ENCODE measurements at regions not wholly inside any gene's neighbourhood (a gene's known extent, or its start where the extent isn't known, plus 50 kb on each side); places are given as distances from the start of the nearest gene placed in this dataset.

DNA sequence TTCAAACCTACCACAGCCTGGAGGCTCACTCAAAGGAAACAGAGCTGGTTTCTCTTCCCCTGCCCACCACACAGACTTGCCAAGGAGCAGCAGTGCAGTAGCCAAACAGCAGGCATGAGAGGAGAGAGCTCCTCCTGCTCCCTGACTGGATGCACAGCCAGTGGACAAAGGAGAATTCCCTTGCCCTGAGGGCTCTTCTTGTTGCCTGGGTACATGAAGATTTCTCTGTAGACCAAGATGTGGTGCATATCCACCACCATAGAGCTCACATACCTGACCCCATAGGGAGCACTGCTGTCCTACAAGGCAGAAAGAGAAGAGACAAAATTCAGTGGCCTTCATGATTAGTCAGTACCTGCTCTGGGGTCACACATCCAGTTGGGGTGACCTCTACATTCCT, 56.3 kb upstream of the SPATA31E1 start:
- CTCF ChIA-PET, result interaction anchor here (1.4 to 1.7 kb wide), 2 partner anchors 9 to 14 kb away, joined by 4 to 7 read pairs; no protein-coding TSS in a partner anchor
- TF ChIP-seq, protein P1, sequence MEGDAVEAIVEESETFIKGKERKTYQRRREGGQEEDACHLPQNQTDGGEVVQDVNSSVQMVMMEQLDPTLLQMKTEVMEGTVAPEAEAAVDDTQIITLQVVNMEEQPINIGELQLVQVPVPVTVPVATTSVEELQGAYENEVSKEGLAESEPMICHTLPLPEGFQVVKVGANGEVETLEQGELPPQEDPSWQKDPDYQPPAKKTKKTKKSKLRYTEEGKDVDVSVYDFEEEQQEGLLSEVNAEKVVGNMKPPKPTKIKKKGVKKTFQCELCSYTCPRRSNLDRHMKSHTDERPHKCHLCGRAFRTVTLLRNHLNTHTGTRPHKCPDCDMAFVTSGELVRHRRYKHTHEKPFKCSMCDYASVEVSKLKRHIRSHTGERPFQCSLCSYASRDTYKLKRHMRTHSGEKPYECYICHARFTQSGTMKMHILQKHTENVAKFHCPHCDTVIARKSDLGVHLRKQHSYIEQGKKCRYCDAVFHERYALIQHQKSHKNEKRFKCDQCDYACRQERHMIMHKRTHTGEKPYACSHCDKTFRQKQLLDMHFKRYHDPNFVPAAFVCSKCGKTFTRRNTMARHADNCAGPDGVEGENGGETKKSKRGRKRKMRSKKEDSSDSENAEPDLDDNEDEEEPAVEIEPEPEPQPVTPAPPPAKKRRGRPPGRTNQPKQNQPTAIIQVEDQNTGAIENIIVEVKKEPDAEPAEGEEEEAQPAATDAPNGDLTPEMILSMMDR (IDR thresholded peaks at IDR 0.05; ENCODE audit: insufficient read depth, low read length, missing control alignments), result no peak
- no peak overlapping the region for H3K4me3 ChIP-seq (ENCODE audit: low read depth, low read length)
- POLR2A ChIA-PET, result no interaction called here
- DNase-seq (ENCODE audit: low read depth, low spot score), result no peak

DNA sequence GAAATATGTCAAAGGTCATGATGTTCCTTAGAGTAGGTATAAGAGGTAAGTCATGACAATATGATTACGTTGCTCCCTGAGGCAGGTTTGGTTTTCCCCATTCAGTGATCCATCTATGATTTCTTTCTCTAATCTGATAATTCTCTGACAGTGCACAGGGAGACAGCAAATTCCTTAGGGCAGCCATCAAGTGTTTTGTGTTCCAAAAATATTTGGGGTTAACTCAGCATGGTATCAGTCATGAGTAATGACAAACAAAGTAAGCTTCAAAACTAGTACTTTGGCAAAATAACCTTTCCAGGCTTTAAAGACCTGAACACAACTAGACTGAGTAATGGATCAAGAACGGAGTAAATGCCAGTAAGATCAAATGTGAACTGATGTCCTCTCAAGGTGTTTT, 55.3 kb upstream of the SPATA31E1 start:
- TF ChIP-seq, protein P1 (IDR thresholded peaks at IDR 0.05; ENCODE audit: insufficient read depth, low read length, missing control alignments), result no peak
- ChIA-PET CTCF (interaction anchor here (1.4 kb wide), 1 partner anchor 8 kb away, joined by 4 read pairs; no protein-coding TSS in a partner anchor), POLR2A (no interaction called here)
- H3K4me3 ChIP-seq (ENCODE audit: low read depth, low read length), result no peak overlapping the region
- DNase-seq (ENCODE audit: low read depth, low spot score), result no peak

DNA sequence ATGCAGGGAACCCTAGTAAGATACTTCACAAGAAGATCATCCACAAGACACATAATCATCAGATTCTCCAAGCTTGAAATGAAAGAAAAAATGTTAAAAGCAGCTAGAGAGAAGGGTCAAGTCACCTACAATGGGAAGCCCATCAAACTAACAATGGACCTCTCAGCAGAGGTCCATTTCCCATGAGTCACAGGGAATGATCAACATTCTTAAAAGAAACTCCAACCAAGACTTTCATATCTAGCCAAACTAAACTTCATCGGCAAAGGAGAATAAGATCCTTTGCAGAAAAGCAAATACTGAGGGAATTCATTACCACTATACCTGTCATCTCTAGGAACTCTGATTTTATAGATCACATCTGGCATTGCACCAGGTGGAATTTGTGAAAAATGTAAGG, 52.9 kb upstream of the SPATA31E1 start:
- POLR2A ChIA-PET, result no interaction called here
- CTCF ChIA-PET, result no interaction called here
- H3K4me3 ChIP-seq (ENCODE audit: low read depth, low read length), result no peak overlapping the region
- DNase-seq (ENCODE audit: low read depth, low spot score), result no peak
- TF ChIP-seq, protein P1 (IDR thresholded peaks at IDR 0.05; ENCODE audit: insufficient read depth, low read length, missing control alignments), result no peak

DNA sequence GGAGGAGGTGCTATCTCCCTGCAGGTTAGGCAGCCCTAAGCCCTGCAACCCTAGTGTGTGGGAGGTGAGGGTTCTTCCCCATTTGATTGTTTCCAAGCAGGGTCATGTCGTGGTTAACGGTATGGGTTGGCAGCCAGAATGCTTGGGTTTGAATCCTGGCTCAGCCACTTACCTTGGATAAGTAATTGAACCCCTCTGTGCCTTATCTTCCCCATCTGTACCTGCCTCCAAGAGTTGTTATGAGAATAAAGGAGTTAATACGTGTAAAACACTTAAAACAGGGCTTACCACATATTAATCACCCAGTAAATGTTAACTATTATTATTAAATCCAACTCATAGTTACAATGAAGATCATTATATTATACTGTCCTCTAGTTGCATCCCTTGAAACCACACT, 52.2 kb upstream of the SPATA31E1 start:
- TF ChIP-seq, protein P1 (IDR thresholded peaks at IDR 0.05; ENCODE audit: insufficient read depth, low read length, missing control alignments), result no peak
- DNase-seq (ENCODE audit: low read depth, low spot score), result no peak
- ChIA-PET CTCF (no interaction called here), POLR2A (no interaction called here)
- no peak overlapping the region for H3K4me3 ChIP-seq (ENCODE audit: low read depth, low read length)

DNA sequence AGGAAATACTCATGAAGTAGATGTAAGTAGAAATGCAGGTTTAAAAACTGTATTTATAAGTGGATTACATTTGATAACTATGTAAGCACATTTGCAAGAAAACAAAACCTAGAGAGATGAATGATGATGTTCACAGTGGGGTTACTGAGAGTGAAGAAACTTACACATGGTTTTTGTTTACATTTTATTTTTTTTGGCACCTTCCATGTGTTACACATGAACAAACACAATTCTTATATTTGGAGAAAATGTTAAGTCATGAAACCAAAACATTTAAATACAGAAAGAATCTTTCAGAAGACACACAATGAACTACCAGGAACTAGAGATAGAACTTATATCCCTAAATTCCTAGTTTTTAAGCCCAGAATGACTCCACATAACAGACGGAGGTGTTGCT, 51.5 kb upstream of the SPATA31E1 start:
- no peak overlapping the region for H3K4me3 ChIP-seq (ENCODE audit: low read depth, low read length)
- POLR2A ChIA-PET, result no interaction called here
- CTCF ChIA-PET, result no interaction called here
- TF ChIP-seq, protein P1 (IDR thresholded peaks at IDR 0.05; ENCODE audit: insufficient read depth, low read length, missing control alignments), result no peak
- DNase-seq (ENCODE audit: low read depth, low spot score), result no peak

All from AG04449 (cell line).